Tibial nerve (tissue), 4 donors: ENCODE measurements at regions not wholly inside any gene's neighbourhood (a gene's known extent, or its start where the extent isn't known, plus 50 kb on each side); places are given as distances from the start of the nearest gene placed in this dataset.

Experiments used
- EP300 ChIP-seq, 2 donors: sonication (generic); formaldehyde crosslinking; IDR thresholded peaks; one replicate each; pipeline ENCODE4 v1.6.1; 2017; ENCODE audit warnings: antibody characterized with exemption in 2 of 2, mild to moderate bottlenecking in 1 of 2
- TF ChIP-seq, protein P1 (sequence below), 5 experiments: fragments of 200-600 bp in 3 of 5; fragments of 450-650 bp in 2 of 5; sonication (generic) in 3 of 5; IDR thresholded peaks; one replicate each; pipeline ENCODE4 v1.5.1; 2016 to 2019; ENCODE audit warnings: antibody characterized with exemption in 5 of 5, mild to moderate bottlenecking in 3 of 5, moderate library complexity in 2 of 5

GRCh38 chr5:118557251-118557661 is 431.1 kb downstream of the DTWD2 start:
- TF ChIP-seq, protein P1, sequence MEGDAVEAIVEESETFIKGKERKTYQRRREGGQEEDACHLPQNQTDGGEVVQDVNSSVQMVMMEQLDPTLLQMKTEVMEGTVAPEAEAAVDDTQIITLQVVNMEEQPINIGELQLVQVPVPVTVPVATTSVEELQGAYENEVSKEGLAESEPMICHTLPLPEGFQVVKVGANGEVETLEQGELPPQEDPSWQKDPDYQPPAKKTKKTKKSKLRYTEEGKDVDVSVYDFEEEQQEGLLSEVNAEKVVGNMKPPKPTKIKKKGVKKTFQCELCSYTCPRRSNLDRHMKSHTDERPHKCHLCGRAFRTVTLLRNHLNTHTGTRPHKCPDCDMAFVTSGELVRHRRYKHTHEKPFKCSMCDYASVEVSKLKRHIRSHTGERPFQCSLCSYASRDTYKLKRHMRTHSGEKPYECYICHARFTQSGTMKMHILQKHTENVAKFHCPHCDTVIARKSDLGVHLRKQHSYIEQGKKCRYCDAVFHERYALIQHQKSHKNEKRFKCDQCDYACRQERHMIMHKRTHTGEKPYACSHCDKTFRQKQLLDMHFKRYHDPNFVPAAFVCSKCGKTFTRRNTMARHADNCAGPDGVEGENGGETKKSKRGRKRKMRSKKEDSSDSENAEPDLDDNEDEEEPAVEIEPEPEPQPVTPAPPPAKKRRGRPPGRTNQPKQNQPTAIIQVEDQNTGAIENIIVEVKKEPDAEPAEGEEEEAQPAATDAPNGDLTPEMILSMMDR (IDR thresholded peaks at IDR 0.05) = no peak
- no peak for TF ChIP-seq EP300 (IDR thresholded peaks at IDR 0.05)
